HT-29 (cell line): ENCODE measurements at regions not wholly inside any gene's neighbourhood (a gene's known extent, or its start where the extent isn't known, plus 50 kb on each side); places are given as distances from the start of the nearest gene placed in this dataset.
"Not testable (repeated sequence)": the region's sequence is repeated elsewhere in the genome, so short reads cannot be mapped to it uniquely, and the experiment has no call there.

Experiments
- DNase-seq: peaks from one replicate; pipeline ENCODE4 v3.0.0-alpha.2; 2015; ENCODE audit warnings: low spot score

GRCh38 chrX:150125045-150125444 lies 186.8 kb upstream of the EOLA2 start:
- not testable (repeated sequence) for DNase-seq

DNA sequence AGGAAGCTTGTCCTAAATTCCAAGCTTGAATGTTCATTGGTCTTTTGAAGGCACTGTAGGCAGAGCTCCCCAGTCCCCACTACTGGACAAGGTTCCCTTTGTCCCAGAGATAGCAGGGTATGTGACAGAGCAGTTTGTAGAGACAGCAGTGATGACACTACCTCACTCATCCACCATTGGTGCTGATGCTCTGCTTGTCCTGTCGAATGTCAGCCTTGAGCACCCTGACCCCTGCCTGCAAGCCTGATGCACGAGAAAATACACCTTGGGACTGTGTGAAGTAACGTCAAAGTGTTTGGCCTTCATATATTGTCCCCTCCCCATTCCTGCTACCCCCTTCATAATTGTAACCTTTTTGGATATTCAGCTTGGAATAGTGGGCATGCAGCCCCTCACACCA lies 188.9 kb upstream of the EOLA2 start:
- DNase-seq = no peak

- no peak for DNase-seq
Observed at GRCh38 chrX:150143721-150144440, 205.6 kb upstream of the EOLA2 start.

DNA sequence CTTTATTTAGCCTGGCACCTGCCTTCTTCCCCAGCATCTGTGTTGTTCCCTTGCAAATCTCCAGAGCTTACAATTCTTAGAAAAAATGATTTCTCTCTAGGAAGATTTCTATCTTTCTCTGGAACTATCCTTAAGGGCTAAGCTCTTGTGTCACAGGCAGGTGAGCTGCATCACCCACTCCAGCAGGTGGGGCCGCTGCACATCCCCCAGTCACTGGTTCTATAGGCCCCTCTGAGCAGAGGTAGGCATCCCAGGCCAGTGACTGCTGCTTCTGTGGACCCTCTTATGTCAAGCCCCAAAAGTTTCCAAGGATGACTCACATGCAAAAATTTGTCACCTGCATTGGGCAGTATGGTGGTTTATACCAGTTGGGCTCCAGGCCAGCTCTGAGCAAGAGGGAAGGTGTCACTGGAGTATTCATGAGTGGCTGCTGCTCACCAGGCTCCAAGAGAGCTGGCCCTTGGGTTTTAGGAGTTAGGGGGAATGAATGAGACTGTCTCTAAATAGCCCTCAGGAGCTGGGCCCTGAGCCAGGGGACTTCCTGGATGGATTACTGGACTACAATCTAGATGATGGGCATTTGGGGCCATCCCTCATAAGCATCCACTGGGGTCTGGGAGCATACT lies 208.1 kb upstream of the EOLA2 start:
- DNase-seq = no peak

DNA sequence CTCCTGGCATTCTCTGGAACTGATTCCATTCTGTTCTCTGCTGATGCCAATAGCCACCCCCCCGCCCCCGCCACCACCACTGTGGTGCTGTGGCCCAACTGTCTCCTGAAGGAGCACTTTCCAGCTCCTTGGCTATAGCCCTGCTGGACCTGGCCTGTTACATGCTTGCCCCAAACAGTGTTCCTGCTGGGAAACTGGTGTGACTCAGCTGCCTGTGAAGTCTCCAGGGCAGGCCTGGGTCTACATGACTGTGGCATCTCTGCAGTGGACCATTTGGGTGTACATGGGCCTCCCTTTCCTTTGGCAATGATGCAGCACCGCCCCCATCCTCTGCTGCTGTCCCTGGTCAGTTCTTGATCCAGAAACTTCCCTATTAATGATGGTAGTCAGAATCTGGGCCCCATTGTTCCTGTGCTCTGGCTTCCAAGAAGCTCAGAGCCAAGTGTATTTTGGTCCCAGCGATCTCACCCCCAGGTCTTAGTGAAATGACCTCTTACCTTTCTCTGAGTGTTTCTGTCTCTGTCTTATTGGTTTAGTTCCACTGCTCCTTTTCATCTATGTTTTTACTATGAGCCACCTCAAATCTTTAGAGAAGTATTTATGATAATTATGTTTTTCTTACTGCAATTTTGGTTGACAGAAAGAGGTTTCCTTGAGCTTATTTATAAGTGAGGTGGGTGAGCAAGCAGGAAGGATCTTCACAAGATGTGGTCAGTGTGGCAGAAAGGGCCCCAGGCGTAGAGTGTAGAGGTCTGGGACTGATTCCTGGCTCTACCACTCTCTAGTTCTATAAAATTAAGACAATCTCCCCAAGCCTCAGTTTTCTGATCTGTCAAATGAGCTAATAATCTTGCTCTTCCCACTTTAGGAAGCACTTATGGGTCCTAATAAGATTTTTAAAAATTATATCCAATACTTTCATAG lies 210.7 kb upstream of the EOLA2 start:
- no peak for DNase-seq

DNA sequence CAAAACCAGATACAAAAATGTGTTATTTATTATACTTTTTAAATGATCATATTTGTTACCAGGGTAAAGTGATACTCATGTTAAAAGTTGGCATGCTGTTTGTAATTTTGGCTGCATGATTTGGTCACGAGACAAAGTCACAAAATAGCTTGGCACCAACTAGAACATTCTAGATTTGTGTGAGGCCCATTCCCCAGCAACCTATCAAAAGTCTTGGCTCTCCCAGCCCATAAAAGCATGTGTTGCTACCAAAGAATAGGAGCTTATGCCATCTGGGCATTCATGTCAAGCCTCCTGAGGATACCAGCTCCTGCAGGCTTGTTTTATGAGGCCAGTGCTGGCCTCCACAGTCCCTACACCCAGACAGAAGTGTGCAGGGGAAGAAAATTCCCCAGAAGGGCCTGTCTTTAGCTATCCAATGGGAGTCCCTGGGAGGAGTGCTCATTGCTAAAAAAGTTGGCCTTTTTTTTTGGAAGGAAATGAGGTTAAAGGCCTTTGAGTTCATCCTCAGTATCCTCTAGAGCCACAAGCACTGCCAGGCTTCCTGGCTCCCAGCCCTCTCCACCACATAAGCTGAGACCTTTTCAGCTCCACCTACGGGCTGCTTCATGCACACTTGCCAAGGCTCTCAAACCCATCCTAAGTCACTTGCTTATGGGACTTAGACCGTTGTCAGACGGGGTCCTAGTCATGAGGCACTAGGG lies 211.9 kb upstream of the EOLA2 start:
- no peak for DNase-seq

- no peak for DNase-seq
Observed at GRCh38 chrX:150150780-150151125, 212.4 kb upstream of the MAMLD1 start.

DNA sequence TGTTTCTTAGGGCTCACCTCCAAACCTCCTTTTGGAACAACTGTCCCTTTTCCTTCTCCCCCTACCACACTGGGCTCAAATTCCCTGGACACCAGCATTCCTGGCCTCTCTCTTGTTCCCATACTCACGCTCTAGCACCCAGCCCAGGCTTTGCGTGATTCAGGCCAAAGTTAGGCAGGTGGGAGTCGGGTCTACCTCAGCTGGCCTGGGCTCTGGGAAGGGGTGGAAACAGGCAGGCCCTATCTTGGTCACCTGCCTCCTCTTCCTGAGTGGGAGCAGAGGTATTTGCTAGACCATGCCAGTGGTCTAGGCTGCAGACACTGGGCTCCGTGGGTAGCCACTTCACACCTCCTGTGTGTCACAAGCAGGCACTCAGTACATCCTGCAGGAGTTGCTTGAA lies 211.1 kb upstream of the MAMLD1 start:
- DNase-seq = no peak

DNA sequence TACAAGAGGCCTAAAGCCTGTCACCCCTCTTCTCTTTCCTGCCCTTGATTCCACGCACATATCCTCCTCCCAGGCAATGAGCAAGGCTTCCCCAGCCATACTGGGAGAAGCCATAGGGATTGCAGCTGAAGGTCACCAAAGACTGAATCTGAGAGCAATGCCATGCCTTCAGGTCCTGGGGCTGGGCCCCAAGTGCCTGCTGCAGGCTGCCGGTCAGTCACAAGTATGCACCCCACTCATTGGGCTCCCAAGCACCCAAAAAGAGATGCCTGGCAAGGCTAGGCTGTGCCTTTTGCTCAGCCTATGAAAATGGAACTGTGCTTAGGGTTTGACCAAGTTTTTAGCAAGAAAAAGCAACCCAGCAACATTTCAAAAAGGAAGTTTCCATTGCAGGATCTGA lies 210.6 kb upstream of the MAMLD1 start:
- DNase-seq = no peak

- peak; percentile 48 for DNase-seq
Observed at GRCh38 chrX:150155436-150156035, 207.6 kb upstream of the MAMLD1 start.

DNA sequence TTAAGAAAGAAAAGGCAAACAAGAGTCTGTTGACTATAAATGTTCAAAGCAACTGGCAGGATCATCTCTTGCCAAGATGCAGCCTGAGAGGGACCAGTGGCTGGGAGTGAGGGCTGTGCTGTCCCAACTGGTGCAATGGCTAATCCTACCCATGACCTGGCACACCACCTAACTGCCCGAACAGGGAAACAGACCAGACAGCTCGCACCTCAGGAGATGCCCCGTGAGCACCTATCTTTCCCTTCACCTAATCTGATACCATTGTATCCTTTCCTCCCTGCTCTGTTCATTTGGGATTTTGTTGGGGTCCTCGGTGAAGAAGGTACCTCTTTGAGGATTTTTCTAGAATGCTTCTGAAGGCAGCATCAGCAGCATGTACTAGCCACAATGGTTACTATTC lies 206.5 kb upstream of the MAMLD1 start:
- DNase-seq = no peak

GRCh38 chrX:150157291-150157690 lies 205.8 kb upstream of the MAMLD1 start:
- no peak for DNase-seq

GRCh38 chrX:150158554-150159332 lies 204.4 kb upstream of the MAMLD1 start:
- no peak for DNase-seq

DNA sequence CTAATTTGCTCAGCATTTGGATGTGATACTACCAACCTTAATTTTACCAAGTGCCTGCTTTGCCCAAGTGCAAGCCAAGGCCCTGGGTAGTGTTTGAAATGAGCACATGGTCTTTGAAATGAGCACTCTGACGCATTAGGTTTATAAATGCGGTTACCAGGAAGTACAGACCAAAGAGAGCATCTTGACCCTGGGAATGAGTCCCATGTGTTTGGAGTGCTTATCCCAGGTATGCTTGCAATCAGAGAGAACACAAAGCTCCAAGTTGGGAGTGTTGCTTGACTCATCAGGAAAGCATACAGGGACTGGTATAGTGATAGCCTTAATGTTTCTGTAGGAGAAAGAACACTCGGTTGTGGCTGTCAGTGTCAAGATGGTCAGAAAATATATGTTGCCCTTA lies 203.6 kb upstream of the MAMLD1 start:
- DNase-seq = no peak

- no peak for DNase-seq
Observed at GRCh38 chrX:150160656-150161055, 202.5 kb upstream of the MAMLD1 start.

DNA sequence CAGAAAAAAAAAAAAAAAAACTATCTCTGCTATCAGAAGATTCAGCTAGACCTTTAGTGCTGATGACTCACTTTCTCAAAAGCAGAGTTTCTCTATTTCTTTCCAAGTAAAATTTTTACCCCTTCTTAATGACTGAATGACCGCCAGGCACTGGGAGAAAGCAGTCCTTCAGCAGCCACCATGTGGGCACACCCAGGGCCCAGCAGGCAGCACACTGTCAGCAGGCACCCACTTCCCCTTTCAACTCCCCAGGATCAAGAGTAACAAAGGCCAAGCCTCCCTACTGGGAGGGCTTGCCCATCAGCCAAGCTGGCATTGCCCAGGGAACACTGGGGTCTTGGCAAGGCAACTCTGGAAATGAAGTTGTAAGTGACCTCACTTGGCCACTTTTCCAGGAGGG lies 201.9 kb upstream of the MAMLD1 start:
- no peak for DNase-seq

GRCh38 chrX:150162141-150162540 lies 201.0 kb upstream of the MAMLD1 start:
- no peak for DNase-seq

DNA sequence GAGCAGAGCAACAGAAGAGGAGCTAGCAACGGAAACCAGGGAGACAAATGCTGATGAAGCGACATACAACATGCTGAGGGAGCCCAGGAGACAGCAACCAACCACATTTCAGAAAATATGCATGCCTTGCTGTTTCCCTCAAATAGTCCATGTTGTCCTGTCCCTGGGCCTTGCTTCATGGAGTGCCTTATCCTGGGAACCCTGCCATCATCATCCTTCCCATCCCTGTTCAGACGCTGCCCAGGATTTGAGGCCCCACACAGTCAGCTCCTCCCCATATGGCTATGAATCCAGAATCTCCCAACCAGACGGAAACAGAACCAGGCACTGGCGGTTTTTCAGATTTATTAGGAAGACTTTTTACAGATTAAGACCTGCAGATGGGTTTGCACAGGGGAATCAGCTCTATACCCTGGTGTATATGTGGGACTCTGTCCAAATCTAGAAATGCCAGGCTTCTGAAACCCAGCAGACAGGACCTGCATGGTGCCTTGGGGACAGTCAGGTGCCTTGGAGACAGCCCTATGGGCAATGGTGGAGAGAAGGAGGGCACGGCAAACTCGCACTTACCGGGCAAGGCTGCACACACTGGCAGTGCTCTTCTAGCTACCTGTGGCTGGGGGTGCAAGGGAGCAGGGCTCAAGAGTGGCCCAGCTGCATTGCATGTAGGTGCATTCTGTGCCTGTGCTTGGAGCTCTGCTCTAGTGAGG lies 199.7 kb upstream of the MAMLD1 start:
- DNase-seq = no peak

DNA sequence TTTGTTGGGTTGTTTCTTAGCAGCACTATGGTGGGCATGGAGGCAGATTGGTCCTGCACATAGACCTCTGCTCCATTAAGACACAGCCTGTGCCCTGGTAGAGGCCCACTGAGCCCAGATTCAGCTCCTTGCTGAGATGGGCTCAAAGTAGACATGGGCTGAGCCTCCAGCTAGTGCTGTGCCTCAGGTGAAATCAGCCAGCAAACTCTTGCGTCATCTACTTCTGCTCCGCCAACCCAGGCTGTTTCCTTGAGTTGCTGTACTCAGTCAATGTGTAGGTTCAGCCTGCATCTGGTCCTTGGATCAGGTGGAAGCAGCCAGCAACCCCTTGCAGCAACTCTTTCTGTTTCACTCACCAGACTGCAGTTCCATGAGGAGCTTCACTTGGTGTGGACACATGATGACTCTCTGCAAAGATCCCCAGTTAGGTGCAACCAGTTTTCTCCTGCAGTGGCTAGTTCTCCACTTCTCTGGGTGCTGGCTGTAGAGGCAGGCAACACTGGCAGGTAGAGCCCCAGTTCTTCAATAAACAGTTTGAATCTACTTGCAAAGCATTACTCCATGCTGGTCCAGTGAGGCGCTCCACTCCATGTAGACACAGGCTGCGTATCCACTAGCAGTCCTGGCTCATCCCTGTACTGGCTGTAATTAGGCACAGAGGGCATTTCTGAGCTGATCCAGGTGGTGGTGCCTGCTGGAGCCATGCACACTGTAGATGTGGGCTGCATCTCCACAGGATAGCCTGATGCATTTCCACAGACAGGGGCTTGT lies 199.0 kb upstream of the MAMLD1 start:
- no peak for DNase-seq
